Right hindlimb (tissue), 1 donor: ENCODE measurements at regions not wholly inside any gene's neighbourhood (a gene's known extent, or its start where the extent isn't known, plus 50 kb on each side); places are given as distances from the start of the nearest gene placed in this dataset.
"Not testable (repeated sequence)": the region's sequence is repeated elsewhere in the genome, so short reads cannot be mapped to it uniquely, and the experiment has no call there.

ENCODE experiments used
- DNase-seq: peaks from one replicate; pipeline ENCODE4 v3.0.0-alpha.2; 2018

- no peak for DNase-seq
These were observed 293.4 kb upstream of the ACTBL2 start for GRCh38 chr5:57776035-57776434.

DNA sequence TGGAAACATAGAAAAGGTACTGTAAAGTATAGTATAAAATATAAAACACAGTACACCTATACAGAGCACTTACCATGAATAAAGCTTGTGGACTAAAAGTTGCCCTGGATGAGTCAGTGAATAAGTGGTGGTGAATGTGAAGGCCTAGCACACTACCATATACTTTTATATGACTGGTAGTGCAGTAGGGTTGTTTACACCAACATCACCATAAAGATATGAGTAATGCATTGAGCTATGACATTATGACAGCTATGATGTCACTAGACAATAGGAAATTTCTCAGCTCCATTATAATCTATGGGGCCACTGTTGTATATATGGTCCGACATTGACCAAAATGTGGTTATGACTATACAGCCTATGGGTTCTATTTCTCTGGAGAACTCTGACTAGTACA, 291.8 kb upstream of the ACTBL2 start:
- no peak for DNase-seq

- no peak for DNase-seq
These were observed 289.9 kb upstream of the ACTBL2 start for GRCh38 chr5:57772512-57772911.

- no peak for DNase-seq
These were observed 287.4 kb upstream of the ACTBL2 start for GRCh38 chr5:57770039-57770438.

GRCh38 chr5:57768745-57769144, 286.1 kb upstream of the ACTBL2 start:
- no peak for DNase-seq

DNA sequence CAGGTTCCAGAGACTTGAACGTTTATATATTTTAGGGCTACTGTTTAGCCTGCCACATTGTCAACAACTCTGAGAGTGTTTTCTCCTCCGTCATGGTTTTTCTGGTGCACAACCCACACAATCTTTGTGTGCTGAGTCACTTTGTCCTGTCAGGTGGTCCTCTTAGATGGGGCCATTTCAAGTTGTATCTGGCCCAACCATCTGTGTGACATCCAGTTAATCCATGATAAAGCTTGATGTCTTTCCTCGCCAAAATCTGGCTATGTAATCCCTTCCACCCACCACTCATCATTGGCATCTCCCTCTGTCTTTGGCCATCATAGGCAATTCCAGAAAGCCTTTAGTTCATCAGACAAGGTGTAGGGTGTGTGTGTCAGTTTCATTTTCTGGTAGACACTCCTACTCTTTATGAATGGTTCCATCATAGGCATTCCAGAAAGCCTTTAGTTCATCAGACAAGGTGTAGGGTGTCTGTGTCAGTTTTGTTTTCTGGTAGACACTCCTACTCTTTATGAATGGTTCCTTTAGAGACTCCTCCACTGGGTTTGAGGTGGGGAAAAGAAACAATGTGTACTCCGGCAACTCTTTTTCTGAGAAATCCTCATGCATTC, 282.0 kb upstream of the ACTBL2 start:
- no peak for DNase-seq

DNA sequence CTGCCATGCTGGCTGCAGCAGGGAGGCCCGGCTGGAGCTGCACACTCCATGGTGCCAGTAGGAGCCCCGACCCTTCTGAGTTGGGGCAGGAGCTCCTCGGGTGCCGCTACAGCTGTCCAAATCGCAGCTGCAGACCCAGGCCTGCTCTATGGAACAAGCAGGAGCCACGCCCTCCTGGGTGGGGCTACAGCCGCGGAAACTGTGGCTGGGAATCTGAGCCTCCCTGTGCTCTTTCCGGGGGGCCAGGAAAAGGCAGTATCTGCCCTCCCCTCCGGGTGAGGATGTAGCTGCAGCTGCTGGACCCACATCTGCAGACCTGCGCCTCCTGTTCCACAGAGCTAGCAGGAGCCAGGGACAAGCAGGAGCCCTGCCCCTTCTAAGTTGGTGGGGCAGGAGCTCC, 278.9 kb upstream of the ACTBL2 start:
- no peak for DNase-seq

DNA sequence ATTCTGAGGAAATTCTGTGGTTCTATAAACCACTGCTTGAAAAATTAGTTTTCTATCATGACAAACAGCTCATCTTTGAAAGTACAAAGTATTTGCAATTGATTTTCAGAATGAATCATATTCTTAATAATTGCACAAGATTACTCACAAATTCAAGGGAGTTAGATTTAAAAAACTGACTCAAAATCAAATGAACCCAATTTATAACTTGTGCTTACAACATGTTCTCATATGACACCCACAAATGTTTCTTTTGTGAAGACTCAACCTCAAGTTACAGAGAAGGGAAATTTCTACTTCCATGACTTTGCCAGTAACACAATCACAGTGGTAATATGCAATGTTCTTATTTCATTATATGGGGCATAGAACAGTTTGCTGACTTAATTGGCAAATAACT, 272.0 kb upstream of the ACTBL2 start:
- no peak for DNase-seq

DNA sequence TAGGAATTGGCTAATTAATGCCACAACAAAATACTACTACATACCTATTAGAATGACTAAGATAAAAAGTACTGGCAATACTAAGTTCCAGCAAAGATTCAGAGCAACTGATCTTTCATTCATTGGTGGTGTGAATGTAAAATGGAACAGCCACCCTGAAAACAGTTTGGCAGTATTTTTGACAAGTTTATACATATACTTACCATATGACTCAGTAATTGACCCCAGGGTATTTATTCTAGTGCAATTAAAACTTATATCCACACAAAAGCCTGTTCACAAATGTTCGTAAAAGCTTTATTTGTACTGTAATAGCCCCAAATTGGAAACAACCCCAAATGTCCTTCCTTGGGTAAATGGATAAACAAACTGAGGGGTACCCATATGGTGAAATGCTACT, 270.8 kb upstream of the ACTBL2 start:
- DNase-seq, result no peak

DNA sequence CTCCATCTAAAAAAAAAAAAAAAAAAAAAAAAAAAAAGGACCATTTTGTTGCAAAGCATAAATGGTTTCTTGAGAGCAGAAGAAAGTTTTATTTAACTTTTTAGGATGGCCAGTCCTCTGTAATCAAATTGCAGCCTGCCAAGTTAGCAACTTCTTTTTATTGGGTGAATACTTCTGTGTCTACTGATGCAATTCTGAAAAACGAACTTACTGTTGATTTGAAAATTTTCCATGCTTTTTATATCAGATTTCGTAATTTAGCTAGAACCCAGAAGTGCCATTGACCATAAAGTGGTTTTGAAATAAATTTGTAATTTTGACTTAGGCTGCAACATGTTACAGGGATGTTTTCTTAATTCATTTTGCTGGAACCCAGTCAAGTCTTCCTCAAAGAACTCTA, 269.1 kb upstream of the ACTBL2 start:
- no peak for DNase-seq

GRCh38 chr5:57750891-57751290, 268.3 kb upstream of the ACTBL2 start:
- DNase-seq, result no peak

DNA sequence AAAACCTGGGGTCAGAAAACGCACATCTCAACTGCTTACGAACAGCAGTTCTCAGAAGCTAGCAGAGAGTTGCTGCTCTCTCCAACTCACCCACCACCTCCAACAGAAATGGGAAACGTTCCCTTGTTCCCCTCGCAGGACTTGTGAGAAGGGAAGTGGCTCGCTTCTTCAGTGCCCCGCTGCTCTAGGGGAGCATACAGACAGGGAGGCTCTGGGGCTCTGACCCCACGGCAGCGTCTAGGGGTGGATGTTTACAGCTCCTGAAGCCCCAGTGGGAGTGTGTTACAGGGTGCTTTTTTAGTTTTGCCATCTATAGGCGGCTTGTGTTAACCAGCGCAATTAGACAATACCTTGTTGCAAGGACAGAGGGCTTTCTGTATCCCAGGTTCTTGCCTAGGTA, 267.7 kb upstream of the ACTBL2 start:
- DNase-seq, result no peak

DNA sequence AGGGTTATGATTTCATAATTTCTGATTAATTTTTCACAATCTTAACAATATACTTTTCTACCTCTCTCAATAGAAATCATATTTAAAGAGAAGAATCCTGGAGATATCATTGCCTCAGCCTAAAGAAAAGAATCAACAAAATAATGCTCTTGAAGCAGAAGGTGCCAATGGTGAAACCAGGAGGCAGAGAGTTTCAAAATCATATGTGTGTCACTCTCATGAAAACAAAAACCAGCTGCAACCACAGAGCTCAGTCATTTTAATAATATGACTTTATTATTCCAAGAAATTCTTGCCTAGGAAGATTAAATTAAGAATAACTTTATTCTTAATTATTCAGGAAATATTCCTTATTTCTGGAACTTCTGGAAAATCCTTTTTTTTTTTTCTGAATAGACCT, 266.8 kb upstream of the ACTBL2 start:
- no peak for DNase-seq

DNA sequence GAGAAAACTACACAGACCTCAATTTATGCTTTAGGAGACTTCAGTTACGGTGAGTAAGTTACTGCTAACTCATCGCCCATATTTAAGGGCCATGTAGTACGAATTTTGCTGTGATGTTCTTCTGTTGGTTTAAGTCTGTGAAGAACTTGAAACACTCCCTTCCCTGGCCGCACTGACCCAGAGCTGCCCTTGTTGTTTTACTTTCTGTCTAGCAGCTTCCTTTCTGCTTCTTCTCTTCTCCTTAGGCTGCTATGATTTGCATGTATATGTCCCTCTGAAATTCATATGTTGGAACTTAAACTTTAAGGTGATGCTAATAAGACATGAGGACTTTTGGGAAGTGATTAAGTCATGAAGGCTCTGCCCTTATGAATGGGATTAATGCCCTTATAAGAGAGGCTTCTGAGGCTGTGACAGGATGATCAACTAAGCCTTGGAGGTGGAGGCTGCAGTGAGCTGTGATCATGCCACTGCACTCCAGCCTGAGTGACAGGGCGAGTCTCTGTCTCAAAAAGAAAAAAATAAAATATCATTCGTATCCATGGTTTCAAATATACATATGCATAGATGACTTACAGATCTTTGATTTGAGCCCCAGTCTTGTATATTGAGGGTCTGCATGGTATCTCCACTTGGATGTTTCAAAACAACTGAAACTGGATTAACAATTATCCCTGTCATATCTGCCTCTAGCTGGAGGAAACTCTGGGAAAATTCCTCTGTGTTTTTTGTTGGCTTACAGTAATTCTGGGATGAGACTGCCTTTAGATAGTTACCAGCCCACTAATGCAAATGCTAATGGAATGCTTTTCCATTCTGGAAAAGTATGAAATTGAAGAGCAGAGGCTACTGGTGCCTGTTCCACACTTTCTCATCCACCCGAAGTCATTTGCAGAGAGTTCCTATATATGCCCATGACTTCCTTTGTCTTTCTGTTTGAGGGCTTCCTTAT, 263.4 kb upstream of the ACTBL2 start:
- DNase-seq, result no peak

DNA sequence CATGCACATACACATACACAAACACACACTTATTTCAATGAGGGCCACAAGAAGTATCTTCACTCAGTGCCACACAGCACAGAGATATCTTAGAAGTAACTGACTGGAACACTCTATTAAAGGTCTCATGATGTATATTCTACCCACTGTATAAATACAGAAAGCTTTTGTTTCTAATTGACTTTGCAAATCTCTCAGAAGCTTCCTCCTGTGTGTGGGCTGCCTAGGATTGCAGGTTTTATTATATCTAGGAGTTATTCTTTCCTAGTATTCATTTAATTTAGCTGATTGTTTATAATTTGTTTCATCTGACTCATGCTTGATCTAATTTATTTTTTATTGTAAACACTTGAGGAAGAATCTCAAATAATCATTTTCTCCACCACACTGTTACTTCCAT, 262.4 kb upstream of the ACTBL2 start:
- DNase-seq, result no peak

DNA sequence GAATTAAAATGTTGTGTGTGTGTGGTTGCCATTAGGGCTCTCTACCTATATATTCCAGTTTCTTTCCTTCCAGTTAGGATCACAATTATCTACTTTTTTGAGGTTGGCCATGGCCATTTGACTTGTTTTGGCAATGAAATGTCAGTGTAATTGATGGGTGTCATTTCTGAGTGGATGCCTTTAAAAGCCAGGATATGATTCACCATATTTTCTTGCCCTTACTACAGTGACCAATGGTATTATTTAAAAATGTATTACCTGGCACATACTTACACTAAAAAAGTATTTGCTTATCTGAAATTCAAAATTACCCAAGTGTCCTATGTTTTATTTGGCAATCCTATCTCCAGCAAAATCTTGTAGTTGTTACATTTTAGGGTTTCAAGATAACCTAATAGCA, 258.7 kb upstream of the ACTBL2 start:
- no peak for DNase-seq

- DNase-seq, result no peak
These were observed 256.2 kb upstream of the ACTBL2 start for GRCh38 chr5:57738787-57739186.

- no peak for DNase-seq
These were observed 255.7 kb upstream of the ACTBL2 start for GRCh38 chr5:57738301-57738700.

GRCh38 chr5:57736716-57737115, 254.1 kb upstream of the ACTBL2 start:
- no peak for DNase-seq

- DNase-seq, result not testable (repeated sequence)
These were observed 252.9 kb upstream of the ACTBL2 start for GRCh38 chr5:57735279-57736153.

GRCh38 chr5:57734296-57734695, 251.7 kb upstream of the ACTBL2 start:
- no peak for DNase-seq

GRCh38 chr5:57727591-57727990, 245.0 kb upstream of the ACTBL2 start:
- DNase-seq, result no peak
